Astrocyte of the spinal cord (primary cell): ENCODE measurements at regions not wholly inside any gene's neighbourhood (a gene's known extent, or its start where the extent isn't known, plus 50 kb on each side); places are given as distances from the start of the nearest gene placed in this dataset.

Experiments used
- DNase-seq: peaks from one replicate; pipeline ENCODE4 v3.0.0; 2011; ENCODE audit warnings: low read depth, low spot score
- H3K4me3 ChIP-seq: 2 replicates; pipeline ENCODE4 v1.5.1; 2011; ENCODE audit warnings: low read depth, mild to moderate bottlenecking, low read length, moderate library complexity
- in situ Hi-C: cut with HindIII; loops from 2 replicates; pipeline ENCODE4 v1.10.0; 2017; ENCODE audit warnings: low sequenced_read_pairs
- TF ChIP-seq, protein P1 (sequence below): IDR thresholded peaks from 2 replicates; pipeline ENCODE4 v1.5.1; 2012; ENCODE audit warnings: low read depth, mild to moderate bottlenecking, low read length, inconsistent platforms

GRCh38 chr5:174996941-174997340 is 272.6 kb downstream of the MSX2 start:
- TF ChIP-seq, protein P1, sequence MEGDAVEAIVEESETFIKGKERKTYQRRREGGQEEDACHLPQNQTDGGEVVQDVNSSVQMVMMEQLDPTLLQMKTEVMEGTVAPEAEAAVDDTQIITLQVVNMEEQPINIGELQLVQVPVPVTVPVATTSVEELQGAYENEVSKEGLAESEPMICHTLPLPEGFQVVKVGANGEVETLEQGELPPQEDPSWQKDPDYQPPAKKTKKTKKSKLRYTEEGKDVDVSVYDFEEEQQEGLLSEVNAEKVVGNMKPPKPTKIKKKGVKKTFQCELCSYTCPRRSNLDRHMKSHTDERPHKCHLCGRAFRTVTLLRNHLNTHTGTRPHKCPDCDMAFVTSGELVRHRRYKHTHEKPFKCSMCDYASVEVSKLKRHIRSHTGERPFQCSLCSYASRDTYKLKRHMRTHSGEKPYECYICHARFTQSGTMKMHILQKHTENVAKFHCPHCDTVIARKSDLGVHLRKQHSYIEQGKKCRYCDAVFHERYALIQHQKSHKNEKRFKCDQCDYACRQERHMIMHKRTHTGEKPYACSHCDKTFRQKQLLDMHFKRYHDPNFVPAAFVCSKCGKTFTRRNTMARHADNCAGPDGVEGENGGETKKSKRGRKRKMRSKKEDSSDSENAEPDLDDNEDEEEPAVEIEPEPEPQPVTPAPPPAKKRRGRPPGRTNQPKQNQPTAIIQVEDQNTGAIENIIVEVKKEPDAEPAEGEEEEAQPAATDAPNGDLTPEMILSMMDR = no peak
- no peak overlapping the region for H3K4me3 ChIP-seq
- no peak for DNase-seq
- in situ Hi-C loops = no loop called here

DNA sequence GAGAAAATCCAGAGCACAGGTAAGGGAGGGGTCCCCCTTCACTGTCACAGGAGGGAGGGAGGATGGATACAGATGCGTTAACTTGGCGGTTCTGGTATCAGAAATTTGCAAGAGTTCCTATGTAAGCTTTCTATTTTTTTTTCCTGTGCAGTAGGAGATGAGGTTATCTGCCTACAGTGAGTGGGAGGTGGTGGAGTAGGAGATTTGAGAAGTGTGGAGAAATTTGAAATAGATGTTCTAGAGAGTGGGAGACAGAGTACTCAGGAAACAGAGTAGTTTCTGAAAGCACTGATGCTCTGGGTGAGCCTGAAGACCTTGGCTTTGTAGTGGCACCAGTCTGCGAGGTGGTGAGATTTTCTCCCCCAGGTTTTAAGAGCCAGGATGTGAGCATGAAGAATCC is 271.4 kb downstream of the MSX2 start:
- H3K4me3 ChIP-seq = no peak overlapping the region
- no peak for DNase-seq
- TF ChIP-seq, protein P1 = no peak
- in situ Hi-C loops = no loop called here

DNA sequence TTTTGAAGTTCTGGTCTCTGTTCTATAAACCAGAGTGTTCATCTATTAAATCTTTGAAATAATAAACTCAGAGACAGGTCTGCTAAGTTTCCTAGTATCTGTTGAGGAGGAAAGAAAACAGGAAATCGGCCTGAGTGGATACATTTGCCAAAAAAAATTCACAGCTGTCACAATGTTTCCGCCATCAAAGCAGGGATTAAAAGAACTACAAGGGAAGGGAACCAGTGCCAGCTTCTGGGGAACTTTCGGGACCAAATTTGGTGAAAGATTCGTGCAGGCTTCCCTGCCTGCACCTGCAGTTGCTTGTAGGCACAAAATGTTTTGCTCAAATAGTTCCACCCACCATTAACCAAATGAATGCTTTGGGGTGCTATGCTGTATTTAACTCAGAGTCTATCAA is 267.5 kb downstream of the MSX2 start:
- no peak overlapping the region for H3K4me3 ChIP-seq
- DNase-seq = no peak
- TF ChIP-seq, protein P1 = no peak
- in situ Hi-C loops = no loop called here

GRCh38 chr5:174990909-174991308 is 266.5 kb downstream of the MSX2 start:
- DNase-seq = no peak
- TF ChIP-seq, protein P1 = no peak
- H3K4me3 ChIP-seq = no peak overlapping the region
- in situ Hi-C loops = no loop called here

- no peak overlapping the region for H3K4me3 ChIP-seq
- TF ChIP-seq, protein P1 = no peak
- DNase-seq = no peak
- in situ Hi-C loops = no loop called here
These were observed 263.1 kb downstream of the MSX2 start for GRCh38 chr5:174987443-174988012.

DNA sequence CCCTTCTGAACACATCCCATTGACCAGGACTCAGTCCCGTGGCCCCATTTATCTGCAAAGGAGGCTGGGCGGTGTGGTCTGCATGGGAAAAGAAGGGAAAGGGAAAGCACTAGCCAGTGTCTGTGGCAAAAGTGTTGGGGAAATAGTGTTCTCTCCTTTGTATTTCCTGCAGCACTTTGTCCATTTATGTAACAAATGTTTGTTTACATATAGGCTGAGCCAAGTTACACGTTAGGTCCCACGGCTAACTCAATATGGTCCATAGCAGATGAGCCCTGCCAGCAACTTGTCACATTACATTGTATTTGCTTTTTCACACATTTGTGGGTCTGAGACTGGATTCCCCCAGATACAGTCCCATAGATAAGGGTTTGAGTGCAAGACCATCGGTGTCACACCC is 260.5 kb downstream of the MSX2 start:
- no peak overlapping the region for H3K4me3 ChIP-seq
- no peak for DNase-seq
- TF ChIP-seq, protein P1 = no peak
- in situ Hi-C loops = no loop called here

DNA sequence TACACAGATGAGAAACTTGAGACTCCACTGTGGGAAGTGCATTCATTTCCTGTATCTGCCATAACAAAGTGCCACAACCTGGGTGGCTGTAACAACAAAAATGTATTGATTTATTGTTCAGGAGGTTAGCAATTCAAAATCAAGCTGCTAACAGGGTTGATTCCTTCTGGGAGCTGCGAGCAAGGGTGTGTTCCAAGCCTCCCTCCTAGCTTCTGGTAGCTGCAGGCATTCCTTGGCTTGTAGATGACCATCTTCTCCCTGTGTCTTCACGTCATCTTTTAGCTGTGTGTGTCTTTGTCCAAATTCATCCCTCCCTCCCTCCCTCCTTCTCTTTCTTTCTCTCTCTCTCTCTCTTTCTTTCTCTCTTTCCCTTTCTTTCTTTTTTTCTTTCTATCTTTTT is 258.1 kb downstream of the MSX2 start:
- in situ Hi-C loops = no loop called here
- TF ChIP-seq, protein P1 = no peak
- H3K4me3 ChIP-seq = no peak overlapping the region
- no peak for DNase-seq
